Adipocyte (in vitro differentiated cells): ENCODE measurements at regions not wholly inside any gene's neighbourhood (a gene's known extent, or its start where the extent isn't known, plus 50 kb on each side); places are given as distances from the start of the nearest gene placed in this dataset.

ENCODE experiments used
- DNase-seq: peaks from one replicate; pipeline ENCODE4 v3.0.0-alpha.2; 2015; ENCODE audit warnings: low read depth
- H3K27me3 ChIP-seq: replicated peaks from 2 replicates; pipeline ENCODE4 v1.7.0; 2013; ENCODE audit warnings: mild to moderate bottlenecking, low read length, moderate library complexity; ENCODE audit not compliant: control insufficient read depth, insufficient read depth
- H3K36me3 ChIP-seq: 2 replicates; pipeline ENCODE4 v1.7.0; 2013; ENCODE audit warnings: low read length, mild to moderate bottlenecking, moderate library complexity; ENCODE audit not compliant: control insufficient read depth, insufficient read depth, severe bottlenecking
- H3K4me1 ChIP-seq: 2 replicates; pipeline ENCODE4 v1.7.0; 2013; ENCODE audit warnings: mild to moderate bottlenecking, low read length, moderate library complexity; ENCODE audit not compliant: control insufficient read depth, insufficient read depth
- H3K4me3 ChIP-seq: 2 replicates; pipeline ENCODE4 v1.7.0; 2013; ENCODE audit warnings: mild to moderate bottlenecking, low read length, moderate library complexity
- H3K9ac ChIP-seq: 2 replicates; pipeline ENCODE4 v1.7.0; 2013; ENCODE audit warnings: mild to moderate bottlenecking, low read length, moderate library complexity
- H3K9me3 ChIP-seq: 2 replicates; pipeline ENCODE4 v1.7.0; 2013; ENCODE audit warnings: mild to moderate bottlenecking, low read length, moderate library complexity; ENCODE audit not compliant: control insufficient read depth

- DNase-seq: no peak
- no peak overlapping the region for H3K9ac ChIP-seq
- no peaks in the 10 kb centered on the region for H3K4me1 ChIP-seq
- no peak overlapping the region for H3K4me3 ChIP-seq
- no peaks in the 10 kb centered on the region for H3K27me3 ChIP-seq
- no peaks in the 10 kb centered on the region for H3K9me3 ChIP-seq
- H3K36me3 ChIP-seq: no peaks in the 10 kb centered on the region
Measured at GRCh38 chr7:11294218-11294617, 320.5 kb downstream of the PHF14 start.

GRCh38 chr7:11294965-11295364 is 321.3 kb downstream of the PHF14 start:
- no peak overlapping the region for H3K9ac ChIP-seq

DNA sequence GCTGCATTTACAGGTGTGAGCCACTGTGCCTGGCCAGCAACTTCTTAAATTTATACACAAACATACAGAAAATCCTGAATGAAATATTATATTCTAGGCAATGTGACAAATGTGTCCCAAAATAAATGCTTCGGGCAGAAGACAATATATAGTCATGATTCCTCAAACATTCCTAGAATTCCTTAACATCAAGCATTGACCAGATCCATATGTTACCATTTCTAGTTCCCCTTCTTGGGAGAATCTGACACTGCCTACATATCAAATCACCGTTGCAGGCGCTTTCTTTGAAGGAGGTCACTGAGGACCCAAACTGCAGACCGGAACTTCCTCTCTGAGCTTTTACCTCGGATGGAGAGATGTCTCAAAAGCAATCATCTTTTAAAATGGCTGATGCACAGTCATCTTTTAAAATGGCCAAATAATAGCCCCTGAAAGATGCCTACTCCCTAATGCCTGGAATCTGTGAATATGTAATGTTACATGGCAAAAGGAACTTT is 323.5 kb downstream of the PHF14 start:
- no peaks in the 10 kb centered on the region for H3K27me3 ChIP-seq
- H3K4me3 ChIP-seq: no peak overlapping the region
- DNase-seq: no peak
- peaks cover 4% of the 10 kb centered on the region for H3K4me1 ChIP-seq
- no peaks in the 10 kb centered on the region for H3K36me3 ChIP-seq
- no peaks in the 10 kb centered on the region for H3K9me3 ChIP-seq
- no peak overlapping the region for H3K9ac ChIP-seq

More at GRCh38 chr7:11294965-11295364, 321.3 kb downstream of the PHF14 start:
- Histone ChIP-seq H3K4me3 (no peak overlapping the region), H3K9me3 (no peaks in the 10 kb centered on the region), H3K27me3 (no peaks in the 10 kb centered on the region), H3K4me1 (no peaks in the 10 kb centered on the region), H3K36me3 (no peaks in the 10 kb centered on the region)
- DNase-seq: no peak

DNA sequence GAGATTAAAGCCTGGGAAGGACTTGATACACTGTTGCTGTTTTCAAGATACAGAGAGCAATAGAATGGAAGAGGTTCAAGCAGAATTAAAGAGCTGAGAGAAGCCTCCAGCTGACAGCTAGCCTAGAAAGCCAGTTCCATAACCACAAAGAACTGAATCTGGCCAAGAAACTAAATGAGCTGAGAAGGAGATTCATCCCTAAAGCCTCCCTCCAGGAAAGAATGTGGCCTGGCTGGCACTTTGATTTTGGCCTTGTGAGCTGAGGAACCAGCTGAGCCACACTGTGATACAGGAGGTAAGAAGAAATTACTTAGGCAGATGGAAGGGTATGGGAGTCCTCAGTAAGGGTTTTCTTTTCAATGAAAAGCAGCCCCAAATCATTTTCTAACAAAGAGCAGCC is 324.1 kb downstream of the PHF14 start:
- Histone ChIP-seq H3K27me3 (no peaks in the 10 kb centered on the region), H3K9me3 (no peaks in the 10 kb centered on the region), H3K9ac (no peak overlapping the region), H3K4me1 (peaks cover 4% of the 10 kb centered on the region), H3K4me3 (no peak overlapping the region), H3K36me3 (no peaks in the 10 kb centered on the region)
- DNase-seq: no peak

GRCh38 chr7:11298220-11298619 is 324.5 kb downstream of the PHF14 start:
- Histone ChIP-seq H3K9me3 (no peaks in the 10 kb centered on the region), H3K9ac (no peak overlapping the region), H3K4me3 (no peak overlapping the region), H3K4me1 (peaks cover 4% of the 10 kb centered on the region), H3K27me3 (no peaks in the 10 kb centered on the region), H3K36me3 (no peaks in the 10 kb centered on the region)
- no peak for DNase-seq

- H3K27me3 ChIP-seq: no peaks in the 10 kb centered on the region
Measured at GRCh38 chr7:11300241-11300640, 326.6 kb downstream of the PHF14 start.

DNA sequence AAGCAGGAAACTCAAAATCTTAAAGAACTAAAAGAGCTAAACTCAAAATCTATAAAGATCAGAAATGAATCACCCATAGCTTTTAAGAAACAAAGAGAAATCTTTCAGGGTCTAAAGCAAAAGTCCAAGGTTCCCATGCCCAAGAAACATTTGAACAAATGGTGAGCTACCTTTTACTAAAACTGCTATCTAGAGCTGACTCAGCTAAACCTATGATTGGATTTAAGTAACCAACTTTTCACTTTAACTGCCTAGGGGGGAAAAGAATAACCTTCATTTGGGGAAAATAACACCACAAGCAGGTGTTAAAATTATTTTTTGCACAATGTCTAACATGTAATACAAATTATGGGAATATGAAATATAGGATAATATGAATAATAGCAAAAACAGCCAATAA is 328.4 kb downstream of the PHF14 start:
- Histone ChIP-seq H3K36me3 (no peaks in the 10 kb centered on the region), H3K27me3 (no peaks in the 10 kb centered on the region), H3K4me1 (peaks cover 4% of the 10 kb centered on the region)

More at GRCh38 chr7:11300241-11300640, 326.6 kb downstream of the PHF14 start:
- no peak for DNase-seq
- H3K9ac ChIP-seq: no peak overlapping the region
- H3K9me3 ChIP-seq: no peaks in the 10 kb centered on the region
- H3K36me3 ChIP-seq: no peaks in the 10 kb centered on the region
- no peak overlapping the region for H3K4me3 ChIP-seq
- H3K4me1 ChIP-seq: peaks cover 4% of the 10 kb centered on the region

DNA sequence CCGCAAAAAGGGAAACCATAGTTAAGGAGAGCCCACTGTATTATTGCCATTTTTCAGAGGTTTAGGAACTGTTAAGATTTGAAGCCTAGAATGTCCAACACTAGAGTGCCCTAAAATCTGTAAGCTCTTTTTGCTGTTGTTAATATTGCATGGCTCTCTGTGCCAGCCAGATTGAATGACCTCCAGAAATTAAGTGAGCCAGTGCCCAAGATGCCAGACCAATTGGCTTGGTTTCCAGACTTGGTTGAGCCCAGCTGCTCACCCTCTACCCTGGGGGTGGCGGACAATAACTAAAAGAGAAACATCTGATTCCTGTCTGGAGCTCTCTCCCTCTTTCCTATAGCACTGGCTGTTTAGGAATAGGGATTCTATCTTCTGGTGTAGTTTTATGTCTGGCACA is 340.1 kb downstream of the PHF14 start:
- DNase-seq: no peak
- Histone ChIP-seq H3K9ac (no peak overlapping the region), H3K9me3 (no peaks in the 10 kb centered on the region), H3K27me3 (no peaks in the 10 kb centered on the region), H3K36me3 (no peaks in the 10 kb centered on the region), H3K4me1 (no peaks in the 10 kb centered on the region), H3K4me3 (no peak overlapping the region)

More for the DNA sequence above, 328.4 kb downstream of the PHF14 start:
- no peak for DNase-seq
- Histone ChIP-seq H3K4me3 (no peak overlapping the region), H3K9ac (no peak overlapping the region), H3K9me3 (no peaks in the 10 kb centered on the region)

DNA sequence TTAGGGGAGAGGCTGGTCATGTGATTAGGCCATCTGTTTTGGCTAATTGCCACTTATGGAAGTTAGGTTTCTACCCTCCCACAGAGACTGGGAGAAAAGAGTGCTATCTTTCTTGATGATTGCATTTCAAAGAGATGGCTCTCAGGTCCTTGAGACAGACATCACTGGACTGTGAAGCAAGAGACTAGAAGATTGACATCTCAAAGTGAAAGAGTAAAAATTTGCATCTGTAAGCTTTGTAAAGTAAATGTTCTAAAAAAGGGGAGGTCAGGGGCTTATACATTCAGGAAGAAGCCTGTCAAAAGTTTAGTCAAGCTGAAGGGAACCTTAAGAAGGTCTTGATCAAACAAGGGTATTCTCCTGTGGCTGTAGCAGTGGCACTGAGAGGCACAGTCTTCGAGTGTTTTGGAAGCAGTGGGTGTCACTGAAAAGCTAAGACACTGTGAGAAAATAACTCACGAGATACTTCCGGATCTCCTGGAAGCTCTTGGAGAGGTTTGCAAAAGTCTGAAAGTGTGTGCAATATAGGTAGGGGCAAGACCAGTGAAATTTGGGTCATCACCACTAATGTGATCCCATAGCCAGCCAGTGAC is 342.1 kb downstream of the PHF14 start:
- Histone ChIP-seq H3K9ac (no peak overlapping the region), H3K27me3 (no peaks in the 10 kb centered on the region), H3K4me1 (peaks cover 11% of the 10 kb centered on the region), H3K4me3 (no peak overlapping the region), H3K9me3 (no peaks in the 10 kb centered on the region), H3K36me3 (no peaks in the 10 kb centered on the region)
- no peak for DNase-seq

DNA sequence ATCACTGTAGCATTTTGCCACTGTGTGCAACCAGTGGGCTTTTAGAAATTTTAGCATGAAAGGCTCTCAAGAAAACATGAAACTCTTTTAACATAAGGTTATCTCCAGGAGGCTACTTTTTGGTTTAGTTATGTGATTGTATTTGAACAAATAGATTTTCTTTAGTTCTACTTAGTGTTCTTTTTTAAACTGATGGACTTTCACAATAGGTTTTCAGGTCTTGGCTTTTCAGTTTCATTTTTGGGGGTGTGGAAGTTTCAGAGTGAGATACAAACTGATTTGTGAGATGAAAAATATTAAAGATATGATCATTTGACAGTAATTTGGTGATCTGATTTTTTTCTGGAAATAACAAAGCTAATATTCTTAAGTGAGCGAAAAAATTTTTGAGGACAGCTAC is 344.1 kb downstream of the PHF14 start:
- peaks cover 11% of the 10 kb centered on the region for H3K4me1 ChIP-seq
- no peaks in the 10 kb centered on the region for H3K9me3 ChIP-seq
- no peak for DNase-seq
- H3K4me3 ChIP-seq: no peak overlapping the region
- no peaks in the 10 kb centered on the region for H3K36me3 ChIP-seq
- H3K9ac ChIP-seq: no peak overlapping the region
- no peaks in the 10 kb centered on the region for H3K27me3 ChIP-seq

- DNase-seq: no peak
- H3K9me3 ChIP-seq: no peaks in the 10 kb centered on the region
- H3K27me3 ChIP-seq: no peaks in the 10 kb centered on the region
- H3K4me1 ChIP-seq: peaks cover 11% of the 10 kb centered on the region
- H3K4me3 ChIP-seq: no peak overlapping the region
- no peak overlapping the region for H3K9ac ChIP-seq
- no peaks in the 10 kb centered on the region for H3K36me3 ChIP-seq
Measured at GRCh38 chr7:11319491-11320274, 346.0 kb downstream of the PHF14 start.
